ENCODE measurements at regions not wholly inside any gene's neighbourhood (a gene's known extent, or its start where the extent isn't known, plus 50 kb on each side); places are given as distances from the start of the nearest gene placed in this dataset.

GRCh38 chr14:89680156-89680555 lies 263.1 kb upstream of the FOXN3 start:
- TF ChIP-seq CTCF (IDR thresholded peaks at IDR 0.05) = no peak
- no peak for TF ChIP-seq POLR2A (IDR thresholded peaks at IDR 0.05)
- 60 to 64% methylated on average over 4 of the region's 4 CpGs for WGBS, 2 donors
- no peak overlapping the region for H3K4me3 ChIP-seq (ENCODE audit: low read depth, poor library complexity, severe bottlenecking)
- DNase-seq (ENCODE audit: low spot score in 2 of 2) = no peak
- intact Hi-C loops (cut with DNase I; ENCODE audit: low total_unique reads) = no loop called here

GRCh38 chr14:89678768-89679167 lies 261.7 kb upstream of the FOXN3 start:
- 72 to 76% methylated on average over 2 of the region's 2 CpGs for WGBS, 2 donors
- no peak for DNase-seq (ENCODE audit: low spot score in 2 of 2)
- TF ChIP-seq POLR2A (IDR thresholded peaks at IDR 0.05) (no peak), CTCF (IDR thresholded peaks at IDR 0.05) (no peak)
- no peak overlapping the region for H3K4me3 ChIP-seq (ENCODE audit: low read depth, poor library complexity, severe bottlenecking)
- intact Hi-C loops (cut with DNase I; ENCODE audit: low total_unique reads) = no loop called here

GRCh38 chr14:89675590-89675989 lies 258.6 kb upstream of the FOXN3 start:
- intact Hi-C loops (cut with DNase I; ENCODE audit: low total_unique reads) = no loop called here
- WGBS, 2 donors = 69 to 70% methylated on average over 3 of the region's 3 CpGs
- TF ChIP-seq POLR2A (IDR thresholded peaks at IDR 0.05) = no peak
- H3K4me3 ChIP-seq (ENCODE audit: low read depth, poor library complexity, severe bottlenecking) = no peak overlapping the region
- DNase-seq (ENCODE audit: low spot score in 2 of 2) = no peak

GRCh38 chr14:89674936-89675335 lies 257.9 kb upstream of the FOXN3 start:
- no peak for TF ChIP-seq POLR2A (IDR thresholded peaks at IDR 0.05)
- no peak for TF ChIP-seq CTCF (IDR thresholded peaks at IDR 0.05)
- 48 to 51% methylated on average over 1 of the region's 1 CpG for WGBS, 2 donors
- intact Hi-C loops (cut with DNase I; ENCODE audit: low total_unique reads) = no loop called here
- no peak for DNase-seq (ENCODE audit: low spot score in 2 of 2)
- H3K4me3 ChIP-seq (ENCODE audit: low read depth, poor library complexity, severe bottlenecking) = no peak overlapping the region

GRCh38 chr14:89674240-89674639 lies 257.2 kb upstream of the FOXN3 start:
- WGBS, 2 donors = 93 to 95% methylated on average over 1 of the region's 1 CpG
- DNase-seq (ENCODE audit: low spot score in 2 of 2) = no peak
- no peak overlapping the region for H3K4me3 ChIP-seq (ENCODE audit: low read depth, poor library complexity, severe bottlenecking)
- intact Hi-C loops (cut with DNase I; ENCODE audit: low total_unique reads) = no loop called here
- TF ChIP-seq POLR2A (IDR thresholded peaks at IDR 0.05) = no peak
- no peak for TF ChIP-seq CTCF (IDR thresholded peaks at IDR 0.05)

GRCh38 chr14:89673512-89674225 lies 256.6 kb upstream of the FOXN3 start:
- H3K4me3 ChIP-seq (ENCODE audit: low read depth, poor library complexity, severe bottlenecking) = no peak overlapping the region
- DNase-seq (ENCODE audit: low spot score in 2 of 2) = no peak
- intact Hi-C loops (cut with DNase I; ENCODE audit: low total_unique reads) = no loop called here
- 54 to 59% methylated on average over 6 of the region's 6 CpGs for WGBS, 2 donors
- TF ChIP-seq POLR2A (IDR thresholded peaks at IDR 0.05) (no peak), CTCF (IDR thresholded peaks at IDR 0.05) (no peak)
